SK-N-MC (cell line): ENCODE measurements at regions not wholly inside any gene's neighbourhood (a gene's known extent, or its start where the extent isn't known, plus 50 kb on each side); places are given as distances from the start of the nearest gene placed in this dataset.

ENCODE experiments used
- DNase-seq: peaks from one replicate; pipeline ENCODE4 v3.0.0-alpha.2; 2011; ENCODE audit warnings: low read depth, low spot score
- H3K27ac ChIP-seq: fragments of 200-600 bp; sonication (generic); 2 replicates; pipeline ENCODE4 v1.5.1; 2016; ENCODE audit warnings: mixed run types
- H3K36me3 ChIP-seq: fragments of 200-600 bp; sonication (generic); 2 replicates; pipeline ENCODE4 v1.6.1; 2017; ENCODE audit warnings: antibody characterized with exemption, low read length, mixed read lengths; ENCODE audit not compliant: insufficient read depth
- H3K4me3 ChIP-seq: fragments of 200-600 bp; sonication (generic); 2 replicates; pipeline ENCODE4 v1.5.1; 2016
- H3K9ac ChIP-seq: fragments of 200-600 bp; sonication (generic); 2 replicates; pipeline ENCODE4 v1.8.0; 2017; ENCODE audit warnings: mixed run types, mixed read lengths; ENCODE audit not compliant: insufficient read length
- H3K9me3 ChIP-seq: fragments of 200-600 bp; sonication (generic); 2 replicates; pipeline ENCODE4 v1.6.1; 2017; ENCODE audit warnings: low read depth, mild to moderate bottlenecking, antibody characterized with exemption, low read length, moderate library complexity, mixed read lengths
- EZH2 ChIP-seq: fragments of 200-600 bp; sonication (generic); IDR thresholded peaks from one replicate; pipeline ENCODE4 v1.6.1; 2017; ENCODE audit warnings: antibody characterized with exemption
- FOXP2 ChIP-seq: optimal IDR thresholded peaks from 2 replicates; pipeline ENCODE3; 2011; ENCODE audit warnings: mild to moderate bottlenecking, moderate library complexity; ENCODE audit not compliant: insufficient read depth; ENCODE audit errors: extremely low read length, control extremely low read depth
- POLR2AphosphoS5 ChIP-seq: IDR thresholded peaks from 2 replicates; pipeline ENCODE4 v1.6.1; 2012; ENCODE audit warnings: mild to moderate bottlenecking, low read depth, low read length, borderline replicate concordance

GRCh38 chrX:151796576-151796975 is 62.0 kb downstream of the CNGA2 start:
- no peak for DNase-seq
- H3K9ac ChIP-seq = no peak overlapping the region
- H3K4me3 ChIP-seq = no peak overlapping the region
- no peaks in the 10 kb centered on the region for H3K36me3 ChIP-seq
- no peak overlapping the region for H3K27ac ChIP-seq
- no peak for TF ChIP-seq EZH2
- no peak for TF ChIP-seq POLR2AphosphoS5
- TF ChIP-seq FOXP2 = no peak
- no peaks in the 10 kb centered on the region for H3K9me3 ChIP-seq

DNA sequence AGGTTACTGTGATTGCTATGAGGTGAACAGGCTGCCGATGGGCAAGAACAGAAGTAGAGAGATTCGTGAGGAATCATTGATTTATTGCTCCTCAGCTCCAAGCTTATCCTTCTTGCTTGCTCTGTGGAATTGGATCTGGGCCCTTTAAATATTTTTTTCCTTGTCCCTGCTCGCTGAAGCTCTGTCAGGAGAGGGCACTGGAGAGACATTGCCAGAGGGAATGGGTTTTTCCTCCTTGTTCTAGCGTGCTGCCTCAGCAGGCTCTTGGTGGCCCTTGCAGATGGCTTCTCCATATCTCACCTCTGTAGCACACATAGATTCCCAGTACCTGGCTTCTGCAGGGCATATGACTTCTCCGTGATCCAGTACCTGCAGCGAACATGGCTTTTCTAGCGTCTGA is 67.4 kb downstream of the CNGA2 start:
- no peak overlapping the region for H3K9ac ChIP-seq
- no peak overlapping the region for H3K27ac ChIP-seq
- TF ChIP-seq POLR2AphosphoS5 = no peak
- TF ChIP-seq EZH2 = no peak
- no peak for TF ChIP-seq FOXP2
- H3K4me3 ChIP-seq = no peak overlapping the region
- no peaks in the 10 kb centered on the region for H3K36me3 ChIP-seq
- no peaks in the 10 kb centered on the region for H3K9me3 ChIP-seq
- DNase-seq = no peak

DNA sequence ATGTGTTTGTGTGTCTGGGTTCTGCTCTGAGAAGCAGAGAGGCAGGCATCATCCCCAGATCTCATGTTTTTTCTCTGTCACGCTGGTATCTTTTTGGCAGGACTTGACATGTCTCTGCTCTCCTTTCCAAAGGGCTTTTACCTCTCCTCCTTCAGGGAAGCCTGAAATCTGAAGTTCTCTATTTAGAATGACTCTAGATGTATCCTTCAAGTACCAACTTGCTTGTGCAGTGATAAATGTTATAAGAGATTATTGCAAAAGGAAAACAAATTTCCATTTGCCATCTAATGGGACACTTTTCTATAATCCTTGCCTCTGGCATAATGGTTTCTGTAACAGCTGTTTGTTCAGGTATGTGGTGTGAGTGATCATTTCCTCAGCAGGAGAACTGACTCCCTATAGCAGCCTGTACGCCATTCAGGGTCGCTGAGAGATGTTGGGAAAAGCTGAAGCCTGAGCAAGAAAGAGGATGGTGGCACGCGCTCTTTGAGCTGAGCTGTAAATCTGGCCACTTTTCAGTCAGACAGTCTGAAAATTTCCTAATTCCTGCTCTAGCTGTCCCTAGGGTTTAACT is 72.5 kb downstream of the CNGA2 start:
- DNase-seq = no peak
- Histone ChIP-seq H3K36me3 (no peaks in the 10 kb centered on the region), H3K9ac (no peak overlapping the region), H3K4me3 (no peak overlapping the region), H3K9me3 (no peaks in the 10 kb centered on the region), H3K27ac (no peak overlapping the region)
- TF ChIP-seq EZH2 (no peak), FOXP2 (no peak), POLR2AphosphoS5 (no peak)

DNA sequence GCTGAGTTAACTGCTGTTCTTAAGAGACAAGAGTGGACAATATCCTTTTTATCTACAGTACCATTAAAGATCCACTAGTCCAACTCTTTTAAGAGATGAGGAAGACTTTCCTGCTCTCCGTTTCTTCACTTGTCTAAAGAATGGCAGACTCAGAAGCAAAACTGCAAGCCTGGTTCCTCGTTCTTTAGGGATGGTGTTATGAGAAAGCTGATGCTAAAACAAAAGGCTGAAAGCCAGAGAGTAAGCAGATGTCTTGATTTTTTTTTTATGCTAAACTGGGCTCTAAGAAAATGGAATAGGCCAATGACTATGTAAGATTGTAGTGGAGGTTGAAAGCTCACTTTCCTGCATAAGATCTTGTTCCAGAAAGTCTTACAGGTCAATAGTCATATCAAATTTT is 78.1 kb downstream of the CNGA2 start:
- no peak overlapping the region for H3K9ac ChIP-seq

GRCh38 chrX:151814767-151815166 is 80.2 kb downstream of the CNGA2 start:
- H3K36me3 ChIP-seq = no peaks in the 10 kb centered on the region
- TF ChIP-seq EZH2 (no peak), FOXP2 (no peak), POLR2AphosphoS5 (no peak)
- H3K27ac ChIP-seq = no peak overlapping the region
- H3K9me3 ChIP-seq = no peaks in the 10 kb centered on the region
- no peak for DNase-seq
- H3K4me3 ChIP-seq = no peak overlapping the region
- H3K9ac ChIP-seq = no peak overlapping the region

More for the DNA sequence above, 78.1 kb downstream of the CNGA2 start:
- H3K9me3 ChIP-seq = no peaks in the 10 kb centered on the region
- TF ChIP-seq POLR2AphosphoS5 = no peak
- TF ChIP-seq EZH2 = no peak
- no peak for TF ChIP-seq FOXP2
- no peak for DNase-seq
- no peak overlapping the region for H3K27ac ChIP-seq
- H3K36me3 ChIP-seq = no peaks in the 10 kb centered on the region
- H3K4me3 ChIP-seq = no peak overlapping the region

DNA sequence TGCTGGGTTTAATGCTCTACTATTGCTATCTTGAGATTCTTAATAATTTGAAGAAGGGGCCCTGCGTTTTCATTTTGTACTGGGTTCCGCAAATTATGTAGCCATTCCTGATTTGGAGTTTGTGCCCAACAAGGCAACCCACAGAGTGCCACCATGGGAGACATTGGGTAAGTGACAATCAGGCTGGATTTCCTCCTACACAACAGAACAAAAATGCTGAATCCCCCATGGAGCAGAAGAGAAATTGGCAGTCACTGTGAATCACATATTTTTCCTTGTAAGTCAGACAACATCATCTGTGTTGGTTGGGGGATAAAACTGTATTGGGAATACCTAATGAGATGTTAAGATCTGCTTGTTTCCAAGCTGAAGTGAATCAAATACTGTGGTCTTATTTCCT is 80.9 kb downstream of the CNGA2 start:
- Histone ChIP-seq H3K36me3 (no peaks in the 10 kb centered on the region), H3K9ac (no peak overlapping the region), H3K9me3 (no peaks in the 10 kb centered on the region), H3K27ac (no peak overlapping the region), H3K4me3 (no peak overlapping the region)
- DNase-seq = no peak
- no peak for TF ChIP-seq POLR2AphosphoS5
- no peak for TF ChIP-seq EZH2
- TF ChIP-seq FOXP2 = no peak

DNA sequence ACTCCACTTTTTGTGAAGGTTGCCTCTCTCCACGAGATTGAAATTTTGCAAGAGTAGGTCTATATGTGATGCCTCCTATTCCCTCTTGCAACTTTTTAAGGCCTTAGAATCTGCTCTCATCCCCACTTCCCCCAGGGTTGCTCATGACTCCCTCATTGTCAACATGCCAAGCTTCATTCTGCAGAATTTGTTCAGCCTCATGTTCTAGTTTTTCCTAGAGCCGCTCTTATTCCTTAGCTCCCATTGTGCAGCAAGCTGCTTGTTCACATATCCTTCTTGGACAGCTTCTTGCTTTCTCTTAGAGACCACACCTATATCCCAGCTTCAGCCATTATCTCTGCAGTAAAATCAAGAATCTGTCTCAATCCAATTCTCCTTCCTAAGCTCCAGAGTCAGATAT is 82.4 kb downstream of the CNGA2 start:
- Histone ChIP-seq H3K9me3 (no peaks in the 10 kb centered on the region), H3K36me3 (no peaks in the 10 kb centered on the region), H3K27ac (no peak overlapping the region), H3K4me3 (no peak overlapping the region), H3K9ac (no peak overlapping the region)
- TF ChIP-seq FOXP2 (no peak), EZH2 (no peak), POLR2AphosphoS5 (no peak)
- DNase-seq = no peak

GRCh38 chrX:151818828-151819227 is 84.3 kb downstream of the CNGA2 start:
- Histone ChIP-seq H3K36me3 (no peaks in the 10 kb centered on the region), H3K27ac (no peak overlapping the region), H3K9me3 (no peaks in the 10 kb centered on the region), H3K9ac (no peak overlapping the region), H3K4me3 (no peak overlapping the region)
- no peak for TF ChIP-seq POLR2AphosphoS5
- no peak for TF ChIP-seq EZH2
- no peak for TF ChIP-seq FOXP2
- no peak for DNase-seq

DNA sequence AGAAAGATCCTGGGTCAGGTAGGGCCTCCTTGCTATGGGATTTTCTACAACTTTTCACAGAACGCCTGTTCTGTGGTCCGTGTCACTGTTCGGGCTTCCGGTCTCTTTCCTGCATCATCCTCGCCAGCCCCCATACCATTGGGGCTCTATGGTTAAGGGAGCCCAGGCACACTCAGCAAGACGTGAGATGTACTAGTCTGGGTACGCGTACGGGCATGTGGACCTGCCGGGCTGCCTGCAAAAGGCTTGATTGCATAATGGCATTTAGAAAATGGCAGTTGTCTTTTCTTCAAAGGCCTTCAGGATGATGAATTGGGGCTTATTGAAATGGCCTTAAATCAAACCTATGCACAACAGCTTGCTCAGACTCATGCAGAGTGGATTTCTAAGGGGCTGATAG is 86.7 kb downstream of the CNGA2 start:
- Histone ChIP-seq H3K9me3 (no peaks in the 10 kb centered on the region), H3K36me3 (no peaks in the 10 kb centered on the region), H3K27ac (no peak overlapping the region), H3K4me3 (no peak overlapping the region), H3K9ac (no peak overlapping the region)
- no peak for TF ChIP-seq FOXP2
- TF ChIP-seq EZH2 = no peak
- no peak for TF ChIP-seq POLR2AphosphoS5
- no peak for DNase-seq
